Calu3 (cell line): ENCODE measurements at regions not wholly inside any gene's neighbourhood (a gene's known extent, or its start where the extent isn't known, plus 50 kb on each side); places are given as distances from the start of the nearest gene placed in this dataset.

Experiments
- BruUV-seq: library from RNA; stranded (reverse); fragments of 400-500 nt; replicated peaks from 2 replicates; lab custom pipeline; 2021; lab: Mats Ljungman, UMichigan
- CTCF ChIA-PET: fragments of 300-600 bp; sonication (Branson Sonifier 250); formaldehyde crosslinking; loops from one replicate; lab custom pipeline; 2022; ENCODE audit warnings: antibody characterized with exemption; lab: Charles Lee
- DNase-seq: peaks from one replicate; pipeline ENCODE4 v3.0.0; 2022
- H3K27ac Mint-ChIP-seq: one replicate; pipeline ENCODE4 v1.8.0; 2022; ENCODE audit warnings: mixed read lengths; ENCODE audit not compliant: unreplicated experiment
- H3K27me3 Mint-ChIP-seq: one replicate; pipeline ENCODE4 v1.8.0; 2022; ENCODE audit warnings: mixed read lengths; ENCODE audit not compliant: unreplicated experiment
- H3K36me3 Mint-ChIP-seq: one replicate; pipeline ENCODE4 v1.8.0; 2022; ENCODE audit warnings: mild to moderate bottlenecking, moderate library complexity, mixed read lengths; ENCODE audit not compliant: insufficient read depth, unreplicated experiment
- H3K4me1 Mint-ChIP-seq: one replicate; pipeline ENCODE4 v1.8.0; 2022; ENCODE audit warnings: mild to moderate bottlenecking, low read depth, mixed read lengths; ENCODE audit not compliant: unreplicated experiment
- H3K4me3 Mint-ChIP-seq: one replicate; pipeline ENCODE4 v1.8.0; 2022; ENCODE audit warnings: mild to moderate bottlenecking, low read depth, moderate library complexity, mixed read lengths; ENCODE audit not compliant: unreplicated experiment
- H3K9me3 Mint-ChIP-seq: one replicate; pipeline ENCODE4 v1.8.0; 2022; ENCODE audit warnings: low read depth, mixed read lengths; ENCODE audit not compliant: unreplicated experiment
- intact Hi-C: fragments of 100-400 bp; cut with micrococcal nuclease; formaldehyde crosslinking; loops from one replicate; pipeline ENCODE4 v1.10.0; 2022; ENCODE audit not compliant: unreplicated experiment
- TF ChIP-seq, protein P1 (sequence below): fragments of 200-600 bp; IDR thresholded peaks from one replicate; pipeline ENCODE4 v1.8.0; 2022; ENCODE audit warnings: antibody characterized with exemption; ENCODE audit not compliant: unreplicated experiment

DNA sequence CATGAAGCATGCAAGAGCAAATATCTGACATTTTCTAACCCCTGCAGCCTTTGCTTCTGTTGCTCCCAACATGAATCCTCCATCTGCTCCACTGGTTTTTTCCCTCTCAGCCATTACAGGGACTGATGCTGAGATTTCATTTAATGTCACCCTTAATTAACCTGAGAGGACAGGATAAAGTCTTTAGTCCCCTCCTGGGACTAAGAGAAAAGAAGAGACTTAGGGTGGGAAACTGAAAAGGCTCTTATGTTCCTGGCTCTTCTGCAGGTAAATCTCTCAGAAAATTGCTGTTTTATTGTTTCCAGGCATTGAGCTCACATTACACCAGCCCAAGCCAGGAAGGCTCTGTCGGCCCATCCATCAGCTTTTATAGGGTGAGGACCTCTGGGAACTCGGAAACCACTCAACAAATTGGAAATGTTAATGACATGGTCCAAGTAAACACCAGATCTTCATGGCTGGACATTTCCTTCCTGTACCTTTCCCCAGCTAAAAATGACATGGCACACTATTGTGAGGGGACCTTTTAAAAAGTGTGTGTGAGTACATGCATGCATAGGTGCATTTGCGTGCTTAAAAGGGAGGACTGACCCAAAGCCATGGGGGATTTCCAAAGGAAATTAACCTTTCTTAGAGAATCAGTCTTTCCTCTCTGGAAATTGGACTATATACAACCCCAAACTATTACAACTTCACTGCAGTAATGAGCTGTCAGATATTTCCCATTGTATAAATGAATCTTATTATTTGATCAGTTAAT, 408.1 kb upstream of the TMTC1 start:
- no TSS peak for BruUV-seq

DNA sequence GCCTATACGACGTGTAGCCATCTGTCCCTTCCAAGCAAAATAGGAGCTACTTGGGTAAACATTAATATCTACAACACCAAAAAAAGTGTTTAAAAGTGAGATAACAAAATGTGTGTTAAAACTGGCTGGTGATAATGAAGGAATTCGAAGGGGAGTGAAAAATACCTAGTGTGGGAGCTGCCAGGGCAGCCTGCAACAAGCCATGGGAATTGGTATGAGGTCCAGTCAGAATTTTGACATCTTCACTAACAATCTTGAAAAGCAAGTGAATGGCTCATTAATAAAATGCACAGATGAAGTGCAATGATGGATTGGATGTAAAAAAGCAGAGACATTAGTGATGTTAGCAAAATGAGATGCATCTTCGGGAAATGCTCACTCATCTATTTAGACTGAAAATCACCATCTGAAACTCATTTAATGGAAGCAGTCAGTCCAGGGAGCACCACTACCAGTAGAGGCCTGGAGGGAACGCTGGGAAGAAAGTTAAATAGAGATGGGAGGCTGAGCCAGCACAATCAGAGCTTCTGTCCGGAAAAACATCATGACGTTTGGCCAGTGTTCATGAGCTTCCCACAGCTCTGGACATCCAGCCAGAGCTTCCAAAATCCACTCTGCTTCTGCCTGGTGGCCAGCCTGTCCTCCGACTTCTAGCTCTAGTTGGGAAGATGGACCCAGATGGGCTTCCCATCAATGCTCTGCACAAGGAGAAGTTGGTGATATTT, 405.0 kb upstream of the TMTC1 start:
- no peaks in the 10 kb centered on the region for H3K9me3 Mint-ChIP-seq
- CTCF ChIA-PET, result no interaction called here
- H3K27me3 Mint-ChIP-seq, result peaks cover 47% of the 10 kb centered on the region
- H3K27ac Mint-ChIP-seq, result no peak overlapping the region
- no TSS peak for BruUV-seq
- H3K36me3 Mint-ChIP-seq, result no peaks in the 10 kb centered on the region
- TF ChIP-seq, protein P1, sequence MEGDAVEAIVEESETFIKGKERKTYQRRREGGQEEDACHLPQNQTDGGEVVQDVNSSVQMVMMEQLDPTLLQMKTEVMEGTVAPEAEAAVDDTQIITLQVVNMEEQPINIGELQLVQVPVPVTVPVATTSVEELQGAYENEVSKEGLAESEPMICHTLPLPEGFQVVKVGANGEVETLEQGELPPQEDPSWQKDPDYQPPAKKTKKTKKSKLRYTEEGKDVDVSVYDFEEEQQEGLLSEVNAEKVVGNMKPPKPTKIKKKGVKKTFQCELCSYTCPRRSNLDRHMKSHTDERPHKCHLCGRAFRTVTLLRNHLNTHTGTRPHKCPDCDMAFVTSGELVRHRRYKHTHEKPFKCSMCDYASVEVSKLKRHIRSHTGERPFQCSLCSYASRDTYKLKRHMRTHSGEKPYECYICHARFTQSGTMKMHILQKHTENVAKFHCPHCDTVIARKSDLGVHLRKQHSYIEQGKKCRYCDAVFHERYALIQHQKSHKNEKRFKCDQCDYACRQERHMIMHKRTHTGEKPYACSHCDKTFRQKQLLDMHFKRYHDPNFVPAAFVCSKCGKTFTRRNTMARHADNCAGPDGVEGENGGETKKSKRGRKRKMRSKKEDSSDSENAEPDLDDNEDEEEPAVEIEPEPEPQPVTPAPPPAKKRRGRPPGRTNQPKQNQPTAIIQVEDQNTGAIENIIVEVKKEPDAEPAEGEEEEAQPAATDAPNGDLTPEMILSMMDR, result no peak
- H3K4me3 Mint-ChIP-seq, result no peak overlapping the region
- H3K4me1 Mint-ChIP-seq, result no peaks in the 10 kb centered on the region
- intact Hi-C loops, result no loop called here
- DNase-seq, result no peak

More for the DNA sequence above, 408.1 kb upstream of the TMTC1 start:
- intact Hi-C loops, result no loop called here
- TF ChIP-seq, protein P1, result no peak
- no peaks in the 10 kb centered on the region for H3K4me1 Mint-ChIP-seq
- no peaks in the 10 kb centered on the region for H3K9me3 Mint-ChIP-seq
- H3K36me3 Mint-ChIP-seq, result no peaks in the 10 kb centered on the region
- no peak for DNase-seq
- CTCF ChIA-PET, result interaction anchor here (0.6 kb wide), 1 partner anchor 31 kb away, joined by 3 read pairs; no protein-coding TSS in a partner anchor
- H3K27me3 Mint-ChIP-seq, result peaks cover 52% of the 10 kb centered on the region
- H3K4me3 Mint-ChIP-seq, result no peak overlapping the region
- no peak overlapping the region for H3K27ac Mint-ChIP-seq

DNA sequence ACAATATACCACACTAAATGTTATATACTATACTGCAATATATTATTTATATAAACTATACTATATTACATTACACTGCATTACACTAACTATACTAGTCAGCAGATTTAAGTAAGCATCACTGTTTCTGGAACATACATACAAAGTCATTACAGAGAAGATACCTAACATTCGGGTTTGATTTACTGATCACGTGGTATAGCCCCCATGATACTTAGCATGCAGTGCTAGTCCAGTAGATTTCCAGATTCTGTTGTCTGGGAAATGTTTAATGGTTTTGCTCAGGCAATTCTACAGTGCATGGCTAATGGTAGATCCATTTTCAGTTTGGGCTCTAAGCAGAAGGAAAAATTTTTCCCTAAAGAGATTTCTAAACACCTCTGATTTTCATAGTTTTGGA, 403.7 kb upstream of the TMTC1 start:
- Mint-ChIP-seq H3K27me3 (peaks cover 58% of the 10 kb centered on the region), H3K36me3 (no peaks in the 10 kb centered on the region), H3K4me1 (no peaks in the 10 kb centered on the region), H3K9me3 (no peaks in the 10 kb centered on the region), H3K4me3 (no peak overlapping the region), H3K27ac (no peak overlapping the region)
- TF ChIP-seq, protein P1, result no peak
- no peak for DNase-seq
- intact Hi-C loops, result no loop called here
- no TSS peak for BruUV-seq
- CTCF ChIA-PET, result no interaction called here

DNA sequence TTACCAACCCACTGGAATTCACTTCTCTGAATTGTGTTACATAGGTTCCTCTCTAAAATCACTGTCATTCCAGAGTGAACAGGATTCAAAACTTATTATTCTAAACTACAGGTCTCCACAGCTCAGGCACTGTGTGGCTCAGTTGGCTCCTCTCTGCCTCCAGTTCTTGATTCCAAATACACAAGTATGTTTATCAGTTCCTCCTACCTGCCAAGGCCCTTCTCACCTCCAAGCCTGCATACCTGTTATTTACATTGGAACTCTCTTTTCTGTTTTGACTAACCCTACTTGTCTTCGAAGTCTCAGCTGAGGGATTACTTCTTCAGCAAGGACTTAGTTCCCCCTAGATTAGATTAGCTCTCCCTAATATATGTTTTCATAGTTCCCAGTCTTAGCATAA, 397.6 kb upstream of the TMTC1 start:
- intact Hi-C loops, result no loop called here
- CTCF ChIA-PET, result no interaction called here
- Mint-ChIP-seq H3K27me3 (peaks cover 51% of the 10 kb centered on the region), H3K4me3 (no peak overlapping the region), H3K9me3 (no peaks in the 10 kb centered on the region), H3K4me1 (no peaks in the 10 kb centered on the region), H3K27ac (no peak overlapping the region), H3K36me3 (no peaks in the 10 kb centered on the region)
- no TSS peak for BruUV-seq
- TF ChIP-seq, protein P1, result no peak
- no peak for DNase-seq
